HG03103 (cell line): ENCODE measurements at regions not wholly inside any gene's neighbourhood (a gene's known extent, or its start where the extent isn't known, plus 50 kb on each side); places are given as distances from the start of the nearest gene placed in this dataset.

Source experiments
- ATAC-seq: cut with Tn5 transposase; IDR thresholded peaks from one replicate; pipeline ENCODE4 v1.9.1; 2021; ENCODE audit warnings: low read depth; ENCODE audit not compliant: unreplicated experiment

- no peak for ATAC-seq
These were observed 80.4 kb upstream of the PDE10A start for GRCh38 chr6:165743366-165743898.

GRCh38 chr6:165742047-165742446, 79.0 kb upstream of the PDE10A start:
- no peak for ATAC-seq

- no peak for ATAC-seq
These were observed 74.4 kb upstream of the PDE10A start for GRCh38 chr6:165737396-165737795.

- ATAC-seq, result no peak
These were observed 72.0 kb upstream of the PDE10A start for GRCh38 chr6:165735065-165735464.

- ATAC-seq, result no peak
These were observed 70.4 kb upstream of the PDE10A start for GRCh38 chr6:165733489-165733791.

- peak; percentile 87 for ATAC-seq
These were observed 69.9 kb upstream of the PDE10A start for GRCh38 chr6:165732696-165733488.

- no peak for ATAC-seq
These were observed 66.4 kb upstream of the PDE10A start for GRCh38 chr6:165729307-165729936.

GRCh38 chr6:165728216-165728615, 65.2 kb upstream of the PDE10A start:
- no peak for ATAC-seq

GRCh38 chr6:165726965-165727381, 63.9 kb upstream of the PDE10A start:
- ATAC-seq, result no peak

- no peak for ATAC-seq
These were observed 63.3 kb upstream of the PDE10A start for GRCh38 chr6:165726290-165726875.

- ATAC-seq, result no peak
These were observed 62.2 kb upstream of the PDE10A start for GRCh38 chr6:165725201-165725600.

- no peak for ATAC-seq
These were observed 60.3 kb upstream of the PDE10A start for GRCh38 chr6:165723326-165723725.

GRCh38 chr6:165722022-165722421, 59.0 kb upstream of the PDE10A start:
- ATAC-seq, result no peak

- no peak for ATAC-seq
These were observed 58.3 kb upstream of the PDE10A start for GRCh38 chr6:165721356-165721755.

- ATAC-seq, result no peak
These were observed 55.5 kb upstream of the PDE10A start for GRCh38 chr6:165718491-165718891.

- ATAC-seq, result no peak
These were observed 54.9 kb upstream of the PDE10A start for GRCh38 chr6:165717732-165718465.

GRCh38 chr6:165716886-165717285, 53.8 kb upstream of the PDE10A start:
- no peak for ATAC-seq

GRCh38 chr6:165715428-165715827, 52.4 kb upstream of the PDE10A start:
- ATAC-seq, result no peak

GRCh38 chr6:165714907-165715306, 51.9 kb upstream of the PDE10A start:
- no peak for ATAC-seq

GRCh38 chr6:165713845-165714466, 50.9 kb upstream of the PDE10A start:
- ATAC-seq, result no peak
